Fibroblast of skin of back (primary cell): ENCODE measurements at regions not wholly inside any gene's neighbourhood (a gene's known extent, or its start where the extent isn't known, plus 50 kb on each side); places are given as distances from the start of the nearest gene placed in this dataset.

ENCODE experiments used
- DNase-seq: peaks from one replicate; pipeline ENCODE4 v3.0.0-alpha.2; 2013

GRCh38 chr9:1267581-1267980, 217.4 kb downstream of the DMRT2 start:
- DNase-seq = no peak

- no peak for DNase-seq
Measured at GRCh38 chr9:1269533-1270315, 219.6 kb downstream of the DMRT2 start.

- no peak for DNase-seq
Measured at GRCh38 chr9:1271367-1271766, 221.2 kb downstream of the DMRT2 start.

GRCh38 chr9:1271786-1272185, 221.6 kb downstream of the DMRT2 start:
- DNase-seq = no peak

GRCh38 chr9:1272488-1272887, 222.3 kb downstream of the DMRT2 start:
- DNase-seq = no peak

GRCh38 chr9:1273859-1274258, 223.7 kb downstream of the DMRT2 start:
- no peak for DNase-seq

GRCh38 chr9:1274334-1274733, 224.2 kb downstream of the DMRT2 start:
- DNase-seq = no peak

GRCh38 chr9:1276474-1276873, 226.3 kb downstream of the DMRT2 start:
- no peak for DNase-seq

- DNase-seq = no peak
Measured at GRCh38 chr9:1284727-1285126, 234.6 kb downstream of the DMRT2 start.

GRCh38 chr9:1285526-1285925, 235.4 kb downstream of the DMRT2 start:
- DNase-seq = no peak

- DNase-seq = no peak
Measured at GRCh38 chr9:1292384-1292783, 242.2 kb downstream of the DMRT2 start.

GRCh38 chr9:1294641-1295258, 244.6 kb downstream of the DMRT2 start:
- no peak for DNase-seq

- no peak for DNase-seq
Measured at GRCh38 chr9:1296331-1296730, 246.2 kb downstream of the DMRT2 start.

- DNase-seq = no peak
Measured at GRCh38 chr9:1298046-1298445, 247.9 kb downstream of the DMRT2 start.

GRCh38 chr9:1300941-1301340, 250.8 kb downstream of the DMRT2 start:
- DNase-seq = no peak

- DNase-seq = no peak
Measured at GRCh38 chr9:1303932-1304331, 253.8 kb downstream of the DMRT2 start.

GRCh38 chr9:1311462-1312042, 261.4 kb downstream of the DMRT2 start:
- no peak for DNase-seq

- no peak for DNase-seq
Measured at GRCh38 chr9:1319436-1319835, 269.3 kb downstream of the DMRT2 start.

- no peak for DNase-seq
Measured at GRCh38 chr9:1320051-1320557, 269.9 kb downstream of the DMRT2 start.

- no peak for DNase-seq
Measured at GRCh38 chr9:1320607-1321195, 270.5 kb downstream of the DMRT2 start.

GRCh38 chr9:1327467-1327866, 277.3 kb downstream of the DMRT2 start:
- DNase-seq = no peak

- DNase-seq = no peak
Measured at GRCh38 chr9:1328341-1328740, 278.2 kb downstream of the DMRT2 start.

GRCh38 chr9:1331546-1332038, 281.4 kb downstream of the DMRT2 start:
- DNase-seq = no peak
